HEK293 (cell line): ENCODE measurements at regions not wholly inside any gene's neighbourhood (a gene's known extent, or its start where the extent isn't known, plus 50 kb on each side); places are given as distances from the start of the nearest gene placed in this dataset.

Experiments used
- CTCF ChIP-seq: fragments of 450-650 bp; formaldehyde crosslinking; IDR thresholded peaks from 2 replicates; pipeline ENCODE4 v1.5.1; 2016; ENCODE audit warnings: missing biosample characterization, missing genetic modification characterization
- ZBTB10 ChIP-seq: fragments of 450-650 bp; formaldehyde crosslinking; IDR thresholded peaks from 2 replicates; pipeline ENCODE4 v1.5.1; 2016; ENCODE audit warnings: missing biosample characterization, missing genetic modification characterization
- ZBTB44 ChIP-seq: fragments of 450-650 bp; IDR thresholded peaks from 2 replicates; pipeline ENCODE4 v1.5.1; 2018; ENCODE audit warnings: missing biosample characterization, mild to moderate bottlenecking, missing genetic modification characterization
- ZNF324 ChIP-seq: fragments of 450-650 bp; formaldehyde crosslinking; IDR thresholded peaks from 2 replicates; pipeline ENCODE4 v1.5.1; 2016; ENCODE audit warnings: missing biosample characterization, missing genetic modification characterization
- ZNF792 ChIP-seq: fragments of 450-650 bp; formaldehyde crosslinking; IDR thresholded peaks from 2 replicates; pipeline ENCODE4 v1.5.1; 2016; ENCODE audit warnings: missing biosample characterization, missing genetic modification characterization
- ZXDB ChIP-seq: fragments of 450-650 bp; formaldehyde crosslinking; IDR thresholded peaks from 2 replicates; pipeline ENCODE4 v1.5.1; 2016; ENCODE audit warnings: missing biosample characterization, missing genetic modification characterization
- TF ChIP-seq, protein P1 (sequence below): fragments of 450-650 bp; formaldehyde crosslinking; IDR thresholded peaks from 2 replicates; pipeline ENCODE4 v1.5.1; 2016; ENCODE audit warnings: missing biosample characterization, missing genetic modification characterization
- TF ChIP-seq, protein P2 (sequence below): fragments of 450-650 bp; formaldehyde crosslinking; IDR thresholded peaks from 2 replicates; pipeline ENCODE4 v1.5.1; 2016; ENCODE audit warnings: missing biosample characterization, missing genetic modification characterization, low read depth

DNA sequence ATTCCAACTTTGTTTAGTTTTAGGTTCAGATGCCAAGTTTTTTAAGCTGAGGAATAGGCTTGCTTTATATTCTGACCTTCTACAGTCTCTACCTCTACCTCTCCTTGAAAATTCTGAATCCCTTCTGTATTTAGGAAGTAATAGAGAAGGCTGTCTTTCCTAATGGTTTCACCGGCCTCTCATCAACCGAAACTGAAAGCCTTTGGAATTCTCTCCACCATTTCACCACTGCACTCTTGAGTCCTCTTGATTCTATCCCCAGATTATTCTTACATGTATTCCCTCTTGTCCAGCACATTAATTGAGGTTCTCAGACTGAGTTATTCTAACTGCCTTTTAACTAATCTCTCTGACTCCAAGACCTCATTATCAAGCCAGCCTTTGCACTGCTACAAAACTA is 67.7 kb upstream of the PICALM start:
- TF ChIP-seq CTCF (tag by site-specific recombination) (no peak), ZNF324 (tag by site-specific recombination) (no peak), ZXDB (tag by site-specific recombination) (no peak), ZNF792 (tag by site-specific recombination) (no peak), ZBTB44 (tag by site-specific recombination) (no peak), ZBTB10 (tag by site-specific recombination) (no peak)
- TF ChIP-seq, protein P1, sequence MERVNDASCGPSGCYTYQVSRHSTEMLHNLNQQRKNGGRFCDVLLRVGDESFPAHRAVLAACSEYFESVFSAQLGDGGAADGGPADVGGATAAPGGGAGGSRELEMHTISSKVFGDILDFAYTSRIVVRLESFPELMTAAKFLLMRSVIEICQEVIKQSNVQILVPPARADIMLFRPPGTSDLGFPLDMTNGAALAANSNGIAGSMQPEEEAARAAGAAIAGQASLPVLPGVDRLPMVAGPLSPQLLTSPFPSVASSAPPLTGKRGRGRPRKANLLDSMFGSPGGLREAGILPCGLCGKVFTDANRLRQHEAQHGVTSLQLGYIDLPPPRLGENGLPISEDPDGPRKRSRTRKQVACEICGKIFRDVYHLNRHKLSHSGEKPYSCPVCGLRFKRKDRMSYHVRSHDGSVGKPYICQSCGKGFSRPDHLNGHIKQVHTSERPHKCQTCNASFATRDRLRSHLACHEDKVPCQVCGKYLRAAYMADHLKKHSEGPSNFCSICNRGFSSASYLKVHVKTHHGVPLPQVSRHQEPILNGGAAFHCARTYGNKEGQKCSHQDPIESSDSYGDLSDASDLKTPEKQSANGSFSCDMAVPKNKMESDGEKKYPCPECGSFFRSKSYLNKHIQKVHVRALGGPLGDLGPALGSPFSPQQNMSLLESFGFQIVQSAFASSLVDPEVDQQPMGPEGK (tag by site-specific recombination), result no peak
- TF ChIP-seq, protein P2, sequence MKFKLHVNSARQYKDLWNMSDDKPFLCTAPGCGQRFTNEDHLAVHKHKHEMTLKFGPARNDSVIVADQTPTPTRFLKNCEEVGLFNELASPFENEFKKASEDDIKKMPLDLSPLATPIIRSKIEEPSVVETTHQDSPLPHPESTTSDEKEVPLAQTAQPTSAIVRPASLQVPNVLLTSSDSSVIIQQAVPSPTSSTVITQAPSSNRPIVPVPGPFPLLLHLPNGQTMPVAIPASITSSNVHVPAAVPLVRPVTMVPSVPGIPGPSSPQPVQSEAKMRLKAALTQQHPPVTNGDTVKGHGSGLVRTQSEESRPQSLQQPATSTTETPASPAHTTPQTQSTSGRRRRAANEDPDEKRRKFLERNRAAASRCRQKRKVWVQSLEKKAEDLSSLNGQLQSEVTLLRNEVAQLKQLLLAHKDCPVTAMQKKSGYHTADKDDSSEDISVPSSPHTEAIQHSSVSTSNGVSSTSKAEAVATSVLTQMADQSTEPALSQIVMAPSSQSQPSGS (tag by site-specific recombination), result no peak
